K562 (cell line): ENCODE measurements at regions not wholly inside any gene's neighbourhood (a gene's known extent, or its start where the extent isn't known, plus 50 kb on each side); places are given as distances from the start of the nearest gene placed in this dataset.

Source experiments
- BRCA1 ChIP-seq, 2 experiments: fragments of 450-650 bp in 1 of 2; sonication (generic) in 1 of 2; formaldehyde crosslinking in 1 of 2; IDR thresholded peaks; 2 replicates each; pipeline versions ENCODE4 v1.5.0 to v1.6.1; 2017 to 2020; ENCODE audit warnings: mild to moderate bottlenecking in 1 of 2, missing genetic modification reagents in 1 of 2
- ELK1 ChIP-seq: sonication (generic); formaldehyde crosslinking; IDR thresholded peaks from 2 replicates; pipeline ENCODE4 v1.8.1; 2022; ENCODE audit warnings: missing genetic modification reagents
- ERF ChIP-seq: fragments of 450-650 bp; formaldehyde crosslinking; IDR thresholded peaks from 2 replicates; pipeline ENCODE4 v1.4.0; 2020; ENCODE audit warnings: mild to moderate bottlenecking, mixed read lengths
- MBD1 ChIP-seq: fragments of 250-450 bp; sonication (Bioruptor Pico); IDR thresholded peaks from 2 replicates; pipeline ENCODE4 v1.8.0; 2022; ENCODE audit warnings: inconsistent platforms
- NFRKB ChIP-seq: fragments of 450-650 bp; IDR thresholded peaks from 2 replicates; pipeline ENCODE4 v1.6.1; 2016; ENCODE audit warnings: low read depth
- NKRF ChIP-seq: fragments of 450-650 bp; IDR thresholded peaks from 2 replicates; pipeline ENCODE4 v1.6.1; 2016; ENCODE audit warnings: borderline replicate concordance
- PKNOX1 ChIP-seq: fragments of 450-650 bp; IDR thresholded peaks from 2 replicates; pipeline ENCODE4 v1.6.1; 2016
- THAP7 ChIP-seq: fragments of 250-450 bp; sonication (Bioruptor Pico); IDR thresholded peaks from 2 replicates; pipeline ENCODE4 v1.5.0; 2021
- WHSC1 ChIP-seq: IDR thresholded peaks from one replicate; pipeline ENCODE4 v1.6.1; 2012; ENCODE audit warnings: low read length, control low read depth, inconsistent platforms
- ZNF551 ChIP-seq: fragments of 250-450 bp; sonication (Bioruptor Pico); IDR thresholded peaks from 2 replicates; pipeline ENCODE4 v1.5.0; 2021; ENCODE audit warnings: mild to moderate bottlenecking, moderate library complexity
- ZNF695 ChIP-seq: fragments of 450-650 bp; formaldehyde crosslinking; IDR thresholded peaks from 2 replicates; pipeline ENCODE4 v1.4.0; 2020; ENCODE audit warnings: mild to moderate bottlenecking, moderate library complexity

- TF ChIP-seq THAP7 (CRISPR knock-in tag) (no peak), BRCA1 (IDR thresholded peaks at IDR 0.05) (no peak), BRCA1 (CRISPR knock-in tag; IDR thresholded peaks at IDR 0.05) (no peak), ZNF695 (CRISPR knock-in tag) (no peak), NKRF (no peak), WHSC1 (no peak), ERF (CRISPR knock-in tag) (no peak), NFRKB (no peak), ELK1 (CRISPR knock-in tag) (no peak), MBD1 (no peak), ZNF551 (CRISPR knock-in tag) (no peak), PKNOX1 (no peak)
Measured at GRCh38 chr17:6020376-6021010, 49.7 kb upstream of the WSCD1 start (continued).
